Uterus (tissue), 3 donors: ENCODE measurements at regions not wholly inside any gene's neighbourhood (a gene's known extent, or its start where the extent isn't known, plus 50 kb on each side); places are given as distances from the start of the nearest gene placed in this dataset.

ENCODE experiments used
- DNase-seq, 2 donors: peaks; one replicate each; pipeline ENCODE4 v3.0.0-alpha.2; 2019 to 2020
- H3K27ac ChIP-seq, 2 donors: fragments of 200-600 bp; sonication (generic); 1 replicate in 1 of 2; 2 replicates in 1 of 2; pipeline ENCODE4 v1.5.1; 2016 to 2018
- H3K27me3 ChIP-seq, 2 donors: fragments of 200-600 bp; sonication (generic); one replicate each; pipeline ENCODE4 v1.5.1; 2018 to 2019; ENCODE audit warnings: control low read depth in 1 of 2
- H3K36me3 ChIP-seq, 2 donors: fragments of 200-600 bp; sonication (generic); one replicate each; pipeline ENCODE4 v1.5.1; 2019; ENCODE audit warnings: control low read depth in 1 of 2
- H3K4me1 ChIP-seq, 2 donors: fragments of 200-600 bp; sonication (generic); one replicate each; pipeline ENCODE4 v1.5.1; 2018 to 2019; ENCODE audit warnings: control low read depth in 1 of 2
- H3K4me3 ChIP-seq, 2 donors: fragments of 200-600 bp; sonication (generic); 1 replicate in 1 of 2; 2 replicates in 1 of 2; pipeline ENCODE4 v1.5.1; 2018 to 2019; ENCODE audit warnings: mild to moderate bottlenecking in 1 of 2
- H3K9me3 ChIP-seq, 2 donors: fragments of 200-600 bp; sonication (generic); one replicate each; pipeline ENCODE4 v1.5.1; 2019; ENCODE audit warnings: control low read depth in 1 of 2
- POLR2A ChIP-seq, 2 donors: fragments of 450-650 bp; IDR thresholded peaks; one replicate each; pipeline ENCODE4 v1.6.1; 2016; ENCODE audit warnings: antibody characterized with exemption in 2 of 2, mild to moderate bottlenecking in 1 of 2, moderate library complexity in 1 of 2
- intact Hi-C: fragments of 100-400 bp; cut with DNase I; formaldehyde crosslinking; loops from one replicate; pipeline ENCODE4 v1.15.1; 2023; ENCODE audit warnings: low total_unique reads
- TF ChIP-seq, protein P1 (sequence below), 4 experiments: fragments of 200-600 bp in 2 of 4; fragments of 450-650 bp in 2 of 4; sonication (generic) in 2 of 4; IDR thresholded peaks; one replicate each; pipeline ENCODE4 v1.5.1; 2016 to 2019; ENCODE audit warnings: antibody characterized with exemption in 4 of 4, mild to moderate bottlenecking in 2 of 4, moderate library complexity in 1 of 4
- donor health status: DM: yes; HTN: yes; CAD: no.

DNA sequence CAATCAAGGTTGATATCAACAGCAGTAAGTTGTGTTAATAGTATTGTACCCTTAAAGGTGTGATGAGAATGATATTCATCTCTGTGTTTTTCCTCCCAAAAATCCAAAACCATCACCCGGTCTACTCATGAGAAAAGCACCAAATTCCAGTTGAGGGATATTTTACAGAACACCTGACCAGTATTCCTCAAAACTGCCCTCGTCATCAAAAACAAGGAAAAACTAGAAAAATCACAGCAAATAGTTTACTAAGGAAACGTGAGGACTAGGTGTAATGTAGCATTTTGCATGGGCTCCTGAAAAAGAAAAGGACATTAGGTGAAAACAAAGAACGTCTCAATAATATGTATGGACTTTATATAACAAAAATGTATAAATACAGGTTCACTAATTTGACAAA lies 394.4 kb upstream of the NRSN1 start:
- Histone ChIP-seq H3K4me3 (no peak overlapping the region), H3K27me3 (no peaks in the 10 kb centered on the region), H3K27ac (no peak overlapping the region), H3K9me3 (no peaks in the 10 kb centered on the region), H3K4me1 (no peaks in the 10 kb centered on the region), H3K36me3 (no peaks in the 10 kb centered on the region)
- intact Hi-C loops, result no loop called here
- no peak for TF ChIP-seq POLR2A (IDR thresholded peaks at IDR 0.05)
- DNase-seq, result no peak

DNA sequence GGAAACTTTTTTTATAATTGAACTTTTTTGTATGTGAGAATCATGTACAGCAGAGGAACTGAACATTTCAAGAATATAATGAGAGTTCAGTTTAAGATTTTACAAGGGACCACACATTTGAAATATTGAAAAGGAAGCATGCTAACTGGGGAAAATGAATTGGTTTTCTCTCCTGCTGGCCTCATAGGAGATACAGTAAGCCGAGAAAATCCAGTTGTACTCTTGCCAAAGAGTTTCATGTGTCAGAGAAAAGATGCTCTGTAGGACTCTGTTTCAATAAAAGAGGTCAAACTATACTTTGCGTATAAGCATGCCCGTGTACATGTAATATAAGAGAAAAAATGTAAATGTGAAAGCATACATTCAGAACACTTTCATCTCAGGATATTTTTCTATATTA lies 393.5 kb upstream of the NRSN1 start:
- Histone ChIP-seq H3K9me3 (no peaks in the 10 kb centered on the region), H3K27me3 (no peaks in the 10 kb centered on the region), H3K36me3 (no peaks in the 10 kb centered on the region), H3K4me1 (no peaks in the 10 kb centered on the region), H3K27ac (no peak overlapping the region), H3K4me3 (no peak overlapping the region)
- TF ChIP-seq POLR2A (IDR thresholded peaks at IDR 0.05), result no peak
- TF ChIP-seq, protein P1, sequence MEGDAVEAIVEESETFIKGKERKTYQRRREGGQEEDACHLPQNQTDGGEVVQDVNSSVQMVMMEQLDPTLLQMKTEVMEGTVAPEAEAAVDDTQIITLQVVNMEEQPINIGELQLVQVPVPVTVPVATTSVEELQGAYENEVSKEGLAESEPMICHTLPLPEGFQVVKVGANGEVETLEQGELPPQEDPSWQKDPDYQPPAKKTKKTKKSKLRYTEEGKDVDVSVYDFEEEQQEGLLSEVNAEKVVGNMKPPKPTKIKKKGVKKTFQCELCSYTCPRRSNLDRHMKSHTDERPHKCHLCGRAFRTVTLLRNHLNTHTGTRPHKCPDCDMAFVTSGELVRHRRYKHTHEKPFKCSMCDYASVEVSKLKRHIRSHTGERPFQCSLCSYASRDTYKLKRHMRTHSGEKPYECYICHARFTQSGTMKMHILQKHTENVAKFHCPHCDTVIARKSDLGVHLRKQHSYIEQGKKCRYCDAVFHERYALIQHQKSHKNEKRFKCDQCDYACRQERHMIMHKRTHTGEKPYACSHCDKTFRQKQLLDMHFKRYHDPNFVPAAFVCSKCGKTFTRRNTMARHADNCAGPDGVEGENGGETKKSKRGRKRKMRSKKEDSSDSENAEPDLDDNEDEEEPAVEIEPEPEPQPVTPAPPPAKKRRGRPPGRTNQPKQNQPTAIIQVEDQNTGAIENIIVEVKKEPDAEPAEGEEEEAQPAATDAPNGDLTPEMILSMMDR (IDR thresholded peaks at IDR 0.05), result no peak
- no peak for DNase-seq
- intact Hi-C loops, result no loop called here

DNA sequence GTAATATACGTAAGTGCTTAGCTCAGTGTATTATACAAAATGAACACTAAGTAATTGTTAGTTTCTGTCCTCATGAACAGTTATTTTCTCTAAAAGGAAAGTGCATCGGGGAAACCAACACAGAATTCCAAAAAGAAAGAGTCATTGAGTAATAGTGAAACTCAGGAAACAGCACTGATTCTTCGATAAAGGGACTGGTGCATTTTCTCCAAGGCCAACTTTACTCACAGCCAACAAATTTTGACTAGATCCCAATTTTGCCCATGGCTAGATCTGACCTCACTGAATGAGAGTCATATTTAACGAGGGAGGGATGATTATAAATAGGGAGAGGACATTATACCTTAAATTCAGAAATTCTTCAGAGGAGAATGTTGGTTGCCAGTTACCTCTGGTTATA lies 390.9 kb upstream of the NRSN1 start:
- H3K4me3 ChIP-seq, result no peak overlapping the region

GRCh38 chr6:23736577-23736976 lies 389.4 kb upstream of the NRSN1 start:
- H3K4me1 ChIP-seq, result no peaks in the 10 kb centered on the region
- no peak for TF ChIP-seq POLR2A (IDR thresholded peaks at IDR 0.05)
- TF ChIP-seq, protein P1 (IDR thresholded peaks at IDR 0.05), result no peak
- intact Hi-C loops, result no loop called here
- no peak for DNase-seq
- H3K9me3 ChIP-seq, result no peaks in the 10 kb centered on the region
- H3K27ac ChIP-seq, result no peak overlapping the region
- no peaks in the 10 kb centered on the region for H3K27me3 ChIP-seq
- H3K36me3 ChIP-seq, result no peaks in the 10 kb centered on the region
- no peak overlapping the region for H3K4me3 ChIP-seq

More for the DNA sequence above, 390.9 kb upstream of the NRSN1 start:
- Histone ChIP-seq H3K27ac (no peak overlapping the region), H3K36me3 (no peaks in the 10 kb centered on the region), H3K4me1 (no peaks in the 10 kb centered on the region), H3K9me3 (no peaks in the 10 kb centered on the region), H3K27me3 (no peaks in the 10 kb centered on the region)
- intact Hi-C loops, result no loop called here
- TF ChIP-seq, protein P1 (IDR thresholded peaks at IDR 0.05), result no peak
- no peak for TF ChIP-seq POLR2A (IDR thresholded peaks at IDR 0.05)
- DNase-seq, result no peak

DNA sequence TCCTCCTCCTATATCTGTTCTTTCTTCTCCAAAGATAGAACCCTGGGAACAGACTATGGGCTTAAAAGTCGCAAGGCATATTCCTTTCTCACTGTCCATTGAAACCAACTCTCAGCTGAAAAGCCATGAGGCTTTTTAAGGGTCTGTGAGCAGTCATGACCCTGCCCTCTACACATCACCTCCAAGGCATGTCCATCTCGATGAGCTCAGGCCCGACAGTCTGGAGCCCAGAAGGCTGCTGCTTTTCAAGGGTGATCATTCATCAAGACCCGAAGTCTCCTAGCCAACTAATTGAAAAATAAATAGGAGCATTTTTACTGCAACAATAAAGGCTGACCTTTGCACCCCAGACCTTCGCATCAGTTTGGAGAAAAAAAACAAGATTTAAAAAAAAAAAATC lies 378.8 kb upstream of the NRSN1 start:
- H3K4me3 ChIP-seq, result no peak overlapping the region
- TF ChIP-seq, protein P1 (IDR thresholded peaks at IDR 0.05), result no peak
- no peak for TF ChIP-seq POLR2A (IDR thresholded peaks at IDR 0.05)
- no peak for DNase-seq
- intact Hi-C loops, result no loop called here
- no peak overlapping the region for H3K27ac ChIP-seq
- no peaks in the 10 kb centered on the region for H3K36me3 ChIP-seq
- no peaks in the 10 kb centered on the region for H3K4me1 ChIP-seq
- H3K9me3 ChIP-seq, result no peaks in the 10 kb centered on the region
- no peaks in the 10 kb centered on the region for H3K27me3 ChIP-seq

- intact Hi-C loops, result no loop called here
- H3K4me3 ChIP-seq, result no peak overlapping the region
- DNase-seq, result no peak
- H3K27me3 ChIP-seq, result no peaks in the 10 kb centered on the region
- H3K27ac ChIP-seq, result no peak overlapping the region
- H3K36me3 ChIP-seq, result no peaks in the 10 kb centered on the region
- TF ChIP-seq, protein P1 (IDR thresholded peaks at IDR 0.05), result no peak
- TF ChIP-seq POLR2A (IDR thresholded peaks at IDR 0.05), result no peak
- H3K4me1 ChIP-seq, result no peaks in the 10 kb centered on the region
- peaks cover 0 to 5% of the 10 kb centered on the region in 2 donors for H3K9me3 ChIP-seq
These were observed 373.6 kb upstream of the NRSN1 start for GRCh38 chr6:23752414-23752813.
